ENCODE measurements at regions not wholly inside any gene's neighbourhood (a gene's known extent, or its start where the extent isn't known, plus 50 kb on each side); places are given as distances from the start of the nearest gene placed in this dataset.

GRCh38 chr20:63124782-63125580 lies 91.0 kb downstream of the YTHDF1 start:
- Histone ChIP-seq H3K4me1 (no peaks in the 10 kb centered on the region), H3K4me3 (no peak overlapping the region), H3K27me3 (peaks cover 4 to 69% (median 56%) of the 10 kb centered on the region in 7 donors), H3K36me3 (no peaks in the 10 kb centered on the region), H3K27ac (no peak overlapping the region), H3K9me3 (peaks cover 0 to 17% (median 0%) of the 10 kb centered on the region in 11 donors)
- DNase-seq (peak in 1 of 2 donors; percentile 1), ATAC-seq (no peak)
- intact Hi-C loops (cut with DNase I), result no loop called here
- 50 to 60% methylated on average over 23 of the region's 23 CpGs for WGBS, 2 donors
- no peak for TF ChIP-seq CTCF (IDR thresholded peaks at IDR 0.05)

GRCh38 chr20:63124092-63124781 lies 91.7 kb downstream of the YTHDF1 start:
- Histone ChIP-seq H3K4me1 (no peaks in the 10 kb centered on the region), H3K27me3 (peaks cover 4 to 62% (median 49%) of the 10 kb centered on the region in 7 donors), H3K9me3 (peaks cover 0 to 17% (median 0%) of the 10 kb centered on the region in 11 donors), H3K36me3 (no peaks in the 10 kb centered on the region), H3K27ac (no peak overlapping the region), H3K4me3 (no peak overlapping the region)
- WGBS, 2 donors, result 80 to 82% methylated on average over 19 of the region's 19 CpGs
- ATAC-seq (no peak), DNase-seq (peak in 1 of 2 donors; percentile 4)
- intact Hi-C loops (cut with DNase I), result no loop called here
- TF ChIP-seq CTCF (IDR thresholded peaks at IDR 0.05), result no peak

- Histone ChIP-seq H3K27ac (no peak overlapping the region), H3K4me3 (no peak overlapping the region), H3K9me3 (peaks cover 0 to 17% (median 0%) of the 10 kb centered on the region in 11 donors), H3K27me3 (peaks cover 4 to 56% (median 40%) of the 10 kb centered on the region in 7 donors), H3K36me3 (no peaks in the 10 kb centered on the region), H3K4me1 (no peaks in the 10 kb centered on the region)
- WGBS, 2 donors, result 83 to 84% methylated on average over 21 of the region's 21 CpGs
- intact Hi-C loops (cut with DNase I), result no loop called here
- DNase-seq (peak in 1 of 2 donors; percentile 3), ATAC-seq (no peak)
- no peak for TF ChIP-seq CTCF (IDR thresholded peaks at IDR 0.05)
Measured at GRCh38 chr20:63123331-63123741, 92.6 kb downstream of the YTHDF1 start.

- intact Hi-C loops (cut with DNase I), result no loop called here
- WGBS, 2 donors, result 74 to 85% methylated on average over 7 of the region's 7 CpGs
- no peak for DNase-seq
- Histone ChIP-seq H3K36me3 (no peaks in the 10 kb centered on the region), H3K9me3 (peaks cover 0 to 17% (median 0%) of the 10 kb centered on the region in 11 donors), H3K27ac (no peak overlapping the region), H3K4me1 (no peaks in the 10 kb centered on the region), H3K4me3 (no peak overlapping the region), H3K27me3 (peaks cover 4 to 50% (median 39%) of the 10 kb centered on the region in 7 donors)
- no peak for ATAC-seq
- no peak for TF ChIP-seq CTCF (IDR thresholded peaks at IDR 0.05)
Measured at GRCh38 chr20:63122626-63123025, 93.3 kb downstream of the YTHDF1 start.

Measured in heart right ventricle (tissue), 16 donors.